Stomach (tissue), 4 donors: ENCODE measurements at regions not wholly inside any gene's neighbourhood (a gene's known extent, or its start where the extent isn't known, plus 50 kb on each side); places are given as distances from the start of the nearest gene placed in this dataset.

Experiments used
- POLR2A ChIP-seq, 4 donors: fragments of 450-650 bp; IDR thresholded peaks; one replicate each; pipeline ENCODE4 v1.6.1; 2016; ENCODE audit warnings: antibody characterized with exemption in 4 of 4, control low read depth in 2 of 4, mild to moderate bottlenecking in 1 of 4, moderate library complexity in 1 of 4
- POLR2AphosphoS5 ChIP-seq, 3 donors: sonication (generic); formaldehyde crosslinking; IDR thresholded peaks; one replicate each; pipeline ENCODE4 v1.6.1; 2016; ENCODE audit warnings: antibody characterized with exemption in 3 of 3
- TF ChIP-seq, protein P1 (sequence below), 7 experiments: fragments of 450-650 bp in 4 of 7; fragments of 200-600 bp in 3 of 7; sonication (generic) in 3 of 7; IDR thresholded peaks; one replicate each; pipeline ENCODE4 v1.5.1; 2016 to 2019; ENCODE audit warnings: antibody characterized with exemption in 7 of 7, control low read depth in 2 of 7, mild to moderate bottlenecking in 1 of 7

- TF ChIP-seq, protein P1, sequence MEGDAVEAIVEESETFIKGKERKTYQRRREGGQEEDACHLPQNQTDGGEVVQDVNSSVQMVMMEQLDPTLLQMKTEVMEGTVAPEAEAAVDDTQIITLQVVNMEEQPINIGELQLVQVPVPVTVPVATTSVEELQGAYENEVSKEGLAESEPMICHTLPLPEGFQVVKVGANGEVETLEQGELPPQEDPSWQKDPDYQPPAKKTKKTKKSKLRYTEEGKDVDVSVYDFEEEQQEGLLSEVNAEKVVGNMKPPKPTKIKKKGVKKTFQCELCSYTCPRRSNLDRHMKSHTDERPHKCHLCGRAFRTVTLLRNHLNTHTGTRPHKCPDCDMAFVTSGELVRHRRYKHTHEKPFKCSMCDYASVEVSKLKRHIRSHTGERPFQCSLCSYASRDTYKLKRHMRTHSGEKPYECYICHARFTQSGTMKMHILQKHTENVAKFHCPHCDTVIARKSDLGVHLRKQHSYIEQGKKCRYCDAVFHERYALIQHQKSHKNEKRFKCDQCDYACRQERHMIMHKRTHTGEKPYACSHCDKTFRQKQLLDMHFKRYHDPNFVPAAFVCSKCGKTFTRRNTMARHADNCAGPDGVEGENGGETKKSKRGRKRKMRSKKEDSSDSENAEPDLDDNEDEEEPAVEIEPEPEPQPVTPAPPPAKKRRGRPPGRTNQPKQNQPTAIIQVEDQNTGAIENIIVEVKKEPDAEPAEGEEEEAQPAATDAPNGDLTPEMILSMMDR (IDR thresholded peaks at IDR 0.05): no peak
- TF ChIP-seq POLR2AphosphoS5 (IDR thresholded peaks at IDR 0.05) (no peak), POLR2A (IDR thresholded peaks at IDR 0.05) (no peak)
Observed at GRCh38 chr11:71144736-71145135, 107.6 kb downstream of the SHANK2 start.
